ENCODE measurements at regions not wholly inside any gene's neighbourhood (a gene's known extent, or its start where the extent isn't known, plus 50 kb on each side); places are given as distances from the start of the nearest gene placed in this dataset.

DNA sequence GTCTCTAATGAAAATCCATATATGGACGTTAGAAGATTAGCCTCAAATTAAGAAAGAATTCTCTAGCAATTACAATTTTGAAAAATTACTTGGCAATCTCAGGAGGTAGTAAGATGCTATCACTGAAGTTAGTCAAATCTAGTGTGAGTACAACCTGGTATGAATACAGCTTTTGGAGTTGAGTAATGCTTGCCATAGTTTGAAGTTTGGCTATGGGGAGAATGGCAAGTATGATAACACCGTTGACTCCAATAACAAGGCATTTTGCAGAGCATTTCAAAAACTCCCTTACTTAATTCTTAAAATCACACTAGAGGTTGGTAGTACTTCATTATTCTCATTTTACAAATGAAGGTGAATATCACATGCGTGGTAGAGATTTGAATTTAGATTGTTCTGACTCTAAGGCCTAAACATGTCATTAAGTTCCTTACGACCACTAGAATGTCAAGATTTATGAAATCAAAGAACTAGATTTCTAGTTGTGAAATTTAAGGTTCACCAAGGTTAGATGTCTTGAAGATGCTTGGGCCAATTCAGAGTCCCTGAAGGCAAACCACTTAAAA lies 355.4 kb downstream of the ETS1 start:
- H3K9ac ChIP-seq (ENCODE audit: low read depth, low read length) = no peak overlapping the region
- H4K20me1 ChIP-seq (ENCODE audit: insufficient read depth, low read length) = no peaks in the 10 kb centered on the region
- no peak overlapping the region for H3K56ac ChIP-seq (ENCODE audit: extremely low read depth, insufficient read depth, low read length)
- H4K8ac ChIP-seq (ENCODE audit: low read depth in 2 of 2, low read length in 2 of 2) = no peak overlapping the region
- no peak overlapping the region for H3K18ac ChIP-seq (ENCODE audit: low read depth, low read length)
- no peaks in the 10 kb centered on the region for H3K9me1 ChIP-seq (ENCODE audit: insufficient read depth, low read length)
- DNase-seq (no peak), ATAC-seq (ENCODE audit: low read depth) (no peak)
- no peak overlapping the region for H3K27ac ChIP-seq (ENCODE audit: insufficient read depth, low read length)
- BruUV-seq (replicated peaks) = no TSS peak
- no peak overlapping the region for H2AFZ ChIP-seq (replicated peaks; ENCODE audit: low read length, poor library complexity)
- CTCF ChIA-PET = no interaction called here
- POLR2A ChIA-PET (ENCODE audit: unreplicated experiment) = no interaction called here
- H3K4ac ChIP-seq (ENCODE audit: low read depth, low read length) = no peak overlapping the region
- H3K36me3 ChIP-seq (ENCODE audit: control insufficient read depth, insufficient read depth, low read length) = no peaks in the 10 kb centered on the region
- TF ChIP-seq CTCF (conservative IDR thresholded peaks at IDR 0.05; ENCODE audit: low read depth, low read length) = no peak
- TF ChIP-seq ELK1 (IDR thresholded peaks at IDR 0.05; ENCODE audit: borderline replicate concordance, low read depth, low read length) = no peak
- TF ChIP-seq, protein P1, sequence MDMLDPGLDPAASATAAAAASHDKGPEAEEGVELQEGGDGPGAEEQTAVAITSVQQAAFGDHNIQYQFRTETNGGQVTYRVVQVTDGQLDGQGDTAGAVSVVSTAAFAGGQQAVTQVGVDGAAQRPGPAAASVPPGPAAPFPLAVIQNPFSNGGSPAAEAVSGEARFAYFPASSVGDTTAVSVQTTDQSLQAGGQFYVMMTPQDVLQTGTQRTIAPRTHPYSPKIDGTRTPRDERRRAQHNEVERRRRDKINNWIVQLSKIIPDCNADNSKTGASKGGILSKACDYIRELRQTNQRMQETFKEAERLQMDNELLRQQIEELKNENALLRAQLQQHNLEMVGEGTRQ (IDR thresholded peaks at IDR 0.05; ENCODE audit: low read depth, low read length) = no peak
- TF ChIP-seq RFX5 (IDR thresholded peaks at IDR 0.05; ENCODE audit: low read depth, low read length) = no peak
- TF ChIP-seq BHLHE40 (IDR thresholded peaks at IDR 0.05; ENCODE audit: low read depth, low read length) = no peak
- no peak for TF ChIP-seq MAFK (IDR thresholded peaks at IDR 0.05; ENCODE audit: low read depth, low read length)
- TF ChIP-seq RCOR1 (IDR thresholded peaks at IDR 0.05; ENCODE audit: insufficient replicate concordance, low read length) = no peak
- H3K4me3 ChIP-seq (ENCODE audit: insufficient read depth, low read depth, low read length) = no peak overlapping the region
- 100% methylated on average over 1 of the region's 4 CpGs; no CpG with 5 or more reads in 1 of the 2 experiments for WGBS, 2 experiments (ENCODE audit: extremely low coverage in 2 of 2, insufficient read length in 1 of 2)
- H2AK9ac ChIP-seq (replicated peaks; ENCODE audit: low read depth, low read length, poor library complexity) = no peak overlapping the region
- intact Hi-C loops (cut with micrococcal nuclease) (no loop called here), dilution Hi-C loops (cut with HindIII; ENCODE audit: low sequenced_read_pairs, unreplicated experiment) (no loop called here), in situ Hi-C loops (cut with MboI; ENCODE audit: low sequenced_read_pairs) (no loop called here)
- H3K4me2 ChIP-seq (ENCODE audit: low read depth, low read length) = no peak overlapping the region
- peaks cover 3% of the 10 kb centered on the region; the same call in 1 of the 2 replicates for H3K4me1 ChIP-seq (ENCODE audit: control insufficient read depth, insufficient read depth, low read length)
- no peak overlapping the region for H4K91ac ChIP-seq (ENCODE audit: insufficient read depth, low read depth, low read length)
- H3K27me3 ChIP-seq (ENCODE audit: control insufficient read depth, insufficient read depth, low read length) = no peaks in the 10 kb centered on the region
- no peaks in the 10 kb centered on the region for H3K9me3 ChIP-seq (ENCODE audit: control insufficient read depth, insufficient read depth, low read length)
- no peak overlapping the region for H2BK120ac ChIP-seq (ENCODE audit: low read depth, low read length)
- no peak overlapping the region for H3K14ac ChIP-seq (replicated peaks; ENCODE audit: low read depth, low read length)
- H4K5ac ChIP-seq (ENCODE audit: low read depth, low read length) = no peak overlapping the region
- H2BK20ac ChIP-seq (ENCODE audit: low read depth, low read length) = no peak overlapping the region
- H2AK5ac ChIP-seq (ENCODE audit: low read depth, low read length) = no peak overlapping the region
- no peak overlapping the region for H2BK15ac ChIP-seq (ENCODE audit: low read depth, low read length)
- no peaks in the 10 kb centered on the region for H3K79me1 ChIP-seq (ENCODE audit: low read depth in 1 of 2, low read length in 2 of 2)
- H2BK5ac ChIP-seq (ENCODE audit: low read depth, low read length, poor library complexity, severe bottlenecking) = no peak overlapping the region
- H3K23ac ChIP-seq (ENCODE audit: low read depth, low read length) = no peak overlapping the region
